ENCODE measurements at regions not wholly inside any gene's neighbourhood (a gene's known extent, or its start where the extent isn't known, plus 50 kb on each side); places are given as distances from the start of the nearest gene placed in this dataset.

GRCh38 chr9:24488896-24489295 is 56.8 kb downstream of the IZUMO3 start:
- no peak overlapping the region for H3K4me3 ChIP-seq (ENCODE audit: low read depth, low read length)
- DNase-seq (ENCODE audit: low read depth): no peak
- no peak for TF ChIP-seq CTCF (IDR thresholded peaks at IDR 0.05; ENCODE audit: insufficient read depth, low read length)

GRCh38 chr9:24487946-24488345 is 57.8 kb downstream of the IZUMO3 start:
- no peak for DNase-seq (ENCODE audit: low read depth)
- TF ChIP-seq CTCF (IDR thresholded peaks at IDR 0.05; ENCODE audit: insufficient read depth, low read length): no peak
- no peak overlapping the region for H3K4me3 ChIP-seq (ENCODE audit: low read depth, low read length)

- peak; percentile 5 for DNase-seq (ENCODE audit: low read depth)
- no peak for TF ChIP-seq CTCF (IDR thresholded peaks at IDR 0.05; ENCODE audit: insufficient read depth, low read length)
- H3K4me3 ChIP-seq (ENCODE audit: low read depth, low read length): no peak overlapping the region
Measured at GRCh38 chr9:24487250-24487861, 58.3 kb downstream of the IZUMO3 start.

GRCh38 chr9:24479361-24480059 is 66.2 kb downstream of the IZUMO3 start:
- DNase-seq (ENCODE audit: low read depth): peak; percentile 27
- no peak for TF ChIP-seq CTCF (IDR thresholded peaks at IDR 0.05; ENCODE audit: insufficient read depth, low read length)
- H3K4me3 ChIP-seq (ENCODE audit: low read depth, low read length): no peak overlapping the region

- H3K4me3 ChIP-seq (ENCODE audit: low read depth, low read length): no peak overlapping the region
- TF ChIP-seq CTCF (IDR thresholded peaks at IDR 0.05; ENCODE audit: insufficient read depth, low read length): no peak
- peak; percentile 55 for DNase-seq (ENCODE audit: low read depth)
Measured at GRCh38 chr9:24464319-24464951, 81.3 kb downstream of the IZUMO3 start.

- no peak overlapping the region for H3K4me3 ChIP-seq (ENCODE audit: low read depth, low read length)
- TF ChIP-seq CTCF (IDR thresholded peaks at IDR 0.05; ENCODE audit: insufficient read depth, low read length): no peak
- no peak for DNase-seq (ENCODE audit: low read depth)
Measured at GRCh38 chr9:24462951-24463350, 82.7 kb downstream of the IZUMO3 start.
